ENCODE measurements at regions not wholly inside any gene's neighbourhood (a gene's known extent, or its start where the extent isn't known, plus 50 kb on each side); places are given as distances from the start of the nearest gene placed in this dataset.

DNA sequence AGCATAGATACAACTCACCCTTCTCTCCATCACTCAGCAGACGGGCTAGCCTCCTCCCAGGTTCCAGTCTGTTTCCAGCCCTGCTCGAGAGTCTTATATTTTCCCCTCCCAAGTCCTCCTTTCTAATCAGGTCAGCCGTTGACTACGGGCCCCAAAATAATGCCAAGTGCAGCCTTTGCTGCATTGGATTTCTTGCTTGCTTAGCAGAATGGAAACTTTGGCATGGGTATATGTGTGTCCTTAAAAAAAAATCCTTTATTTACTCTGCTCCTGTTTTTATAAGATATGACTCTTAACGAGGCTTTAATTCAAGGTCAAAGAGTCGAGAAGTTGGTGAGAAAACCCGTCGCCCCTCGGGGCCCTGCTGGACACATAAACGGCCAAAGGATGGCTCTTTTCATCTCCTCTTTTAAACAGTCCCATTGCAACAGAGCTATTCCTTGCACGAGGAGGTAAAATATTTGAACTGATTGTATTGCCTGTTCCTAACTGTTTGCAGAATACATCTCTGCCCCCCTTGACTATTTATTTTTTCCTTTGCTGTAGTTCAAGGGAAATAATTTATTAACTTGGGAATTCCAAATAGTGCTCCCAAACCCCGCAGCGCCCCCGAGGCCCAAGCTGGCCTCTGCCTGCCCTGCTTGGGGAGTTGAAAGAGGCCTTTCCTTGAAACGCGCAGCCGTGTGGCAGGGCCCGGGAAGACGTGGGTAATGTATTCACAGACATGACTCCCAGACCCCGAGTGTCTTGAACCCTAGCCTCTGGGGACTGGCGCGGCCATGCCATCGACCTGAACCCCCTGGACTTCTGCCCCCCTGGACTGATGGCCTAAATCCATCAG lies 156.5 kb upstream of the MYL2 start:
- Histone ChIP-seq H3K4me3 (replicated peaks in 1 of 2; ENCODE audit: low read depth in 1 of 2, low read length in 2 of 2) (no peak overlapping the region), H2AFZ (ENCODE audit: low read depth, low read length, poor library complexity, severe bottlenecking) (no peak overlapping the region), H4K20me1 (ENCODE audit: insufficient read depth) (no peaks in the 10 kb centered on the region), H3K9me3 (ENCODE audit: control insufficient read depth in 1 of 2, insufficient read depth in 1 of 2, low read depth in 1 of 2, low read length in 2 of 2) (no peaks in the 10 kb centered on the region), H3K9ac (ENCODE audit: low read length) (no peak overlapping the region), H3K36me3 (ENCODE audit: control insufficient read depth in 1 of 2, insufficient read depth in 2 of 2, low read length in 2 of 2) (no peaks in the 10 kb centered on the region), H3K27me3 (ENCODE audit: insufficient read depth, low read length) (peaks cover 9% of the 10 kb centered on the region; the same call in 1 of the 2 replicates), H3K4me2 (ENCODE audit: low read length) (no peak overlapping the region), H3K27ac (ENCODE audit: low read depth, low read length) (no peak overlapping the region), H3K79me2 (ENCODE audit: insufficient read depth, low read length) (no peaks in the 10 kb centered on the region), H3K4me1 (ENCODE audit: control insufficient read depth in 1 of 2, insufficient read depth in 2 of 2, low read length in 2 of 2) (no peaks in the 10 kb centered on the region), H3K9me2 (ENCODE audit: insufficient read depth) (no peaks in the 10 kb centered on the region)
- RAD21 ChIA-PET (ENCODE audit: low non-redundant PET in 1 of 2, low total read pairs in 2 of 2, uncharacterized antibody in 2 of 2, unreplicated experiment in 2 of 2): no interaction called here
- no TSS peak for BruUV-seq (replicated peaks)
- ATAC-seq (no peak), DNase-seq (ENCODE audit: low read depth, low spot score) (no peak)
- POLR2A ChIA-PET: no interaction called here
- TF ChIP-seq CBX3 (IDR thresholded peaks at IDR 0.05; ENCODE audit: low read depth) (no peak), ZFX (IDR thresholded peaks at IDR 0.05) (no peak), TCF7L2 (IDR thresholded peaks at IDR 0.05; ENCODE audit: borderline replicate concordance, extremely low read depth, insufficient read depth, insufficient read length) (no peak), YY1 (IDR thresholded peaks at IDR 0.05; ENCODE audit: extremely low read depth, insufficient replicate concordance, low read depth, low read length) (no peak)
- CTCF ChIA-PET: no interaction called here
- intact Hi-C loops (cut with micrococcal nuclease): no loop called here

DNA sequence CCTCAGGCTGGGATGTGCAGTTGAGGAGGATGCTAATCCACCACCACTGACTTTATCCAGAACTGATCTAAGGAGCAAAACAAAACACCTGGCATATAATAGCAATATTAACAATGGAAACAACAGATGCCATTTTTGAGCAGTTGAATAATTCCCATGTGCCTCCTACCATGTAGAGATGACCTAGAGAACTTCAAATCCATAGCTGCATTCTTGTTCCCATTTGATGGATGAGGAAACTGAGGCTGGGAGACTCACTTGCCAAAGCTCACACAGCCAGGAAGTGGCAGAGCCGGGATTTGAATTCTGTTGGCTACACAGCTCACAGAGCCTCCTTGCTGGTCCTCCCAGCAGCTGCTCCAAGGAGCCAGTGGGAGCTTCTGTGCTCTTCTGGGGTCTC lies 155.8 kb upstream of the MYL2 start:
- intact Hi-C loops (cut with micrococcal nuclease): no loop called here
- ChIA-PET POLR2A (no interaction called here), RAD21 (ENCODE audit: low non-redundant PET in 1 of 2, low total read pairs in 2 of 2, uncharacterized antibody in 2 of 2, unreplicated experiment in 2 of 2) (no interaction called here), CTCF (no interaction called here)
- no peaks in the 10 kb centered on the region for H3K9me3 ChIP-seq (ENCODE audit: control insufficient read depth in 1 of 2, insufficient read depth in 1 of 2, low read depth in 1 of 2, low read length in 2 of 2)
- no peaks in the 10 kb centered on the region for H3K36me3 ChIP-seq (ENCODE audit: control insufficient read depth in 1 of 2, insufficient read depth in 2 of 2, low read length in 2 of 2)
- H3K27ac ChIP-seq (ENCODE audit: low read depth, low read length): no peak overlapping the region
- no peaks in the 10 kb centered on the region for H3K9me2 ChIP-seq (ENCODE audit: insufficient read depth)
- H3K9ac ChIP-seq (ENCODE audit: low read length): no peak overlapping the region
- H3K4me2 ChIP-seq (ENCODE audit: low read length): no peak overlapping the region
- no peaks in the 10 kb centered on the region for H3K79me2 ChIP-seq (ENCODE audit: insufficient read depth, low read length)
- 0 out of 2 replicates have a peak, but pooled peaks cover 3% of the 10 kb centered on the region for H3K27me3 ChIP-seq (ENCODE audit: insufficient read depth, low read length)
- no peak overlapping the region for H3K4me3 ChIP-seq (replicated peaks in 1 of 2; ENCODE audit: low read depth in 1 of 2, low read length in 2 of 2)
- no peak for ATAC-seq
- no TSS peak for BruUV-seq (replicated peaks)
- no peaks in the 10 kb centered on the region for H4K20me1 ChIP-seq (ENCODE audit: insufficient read depth)
- no peak for DNase-seq (ENCODE audit: low read depth, low spot score)
- H3K4me1 ChIP-seq (ENCODE audit: control insufficient read depth in 1 of 2, insufficient read depth in 2 of 2, low read length in 2 of 2): no peaks in the 10 kb centered on the region
- H2AFZ ChIP-seq (ENCODE audit: low read depth, low read length, poor library complexity, severe bottlenecking): no peak overlapping the region
- TF ChIP-seq, protein P1, sequence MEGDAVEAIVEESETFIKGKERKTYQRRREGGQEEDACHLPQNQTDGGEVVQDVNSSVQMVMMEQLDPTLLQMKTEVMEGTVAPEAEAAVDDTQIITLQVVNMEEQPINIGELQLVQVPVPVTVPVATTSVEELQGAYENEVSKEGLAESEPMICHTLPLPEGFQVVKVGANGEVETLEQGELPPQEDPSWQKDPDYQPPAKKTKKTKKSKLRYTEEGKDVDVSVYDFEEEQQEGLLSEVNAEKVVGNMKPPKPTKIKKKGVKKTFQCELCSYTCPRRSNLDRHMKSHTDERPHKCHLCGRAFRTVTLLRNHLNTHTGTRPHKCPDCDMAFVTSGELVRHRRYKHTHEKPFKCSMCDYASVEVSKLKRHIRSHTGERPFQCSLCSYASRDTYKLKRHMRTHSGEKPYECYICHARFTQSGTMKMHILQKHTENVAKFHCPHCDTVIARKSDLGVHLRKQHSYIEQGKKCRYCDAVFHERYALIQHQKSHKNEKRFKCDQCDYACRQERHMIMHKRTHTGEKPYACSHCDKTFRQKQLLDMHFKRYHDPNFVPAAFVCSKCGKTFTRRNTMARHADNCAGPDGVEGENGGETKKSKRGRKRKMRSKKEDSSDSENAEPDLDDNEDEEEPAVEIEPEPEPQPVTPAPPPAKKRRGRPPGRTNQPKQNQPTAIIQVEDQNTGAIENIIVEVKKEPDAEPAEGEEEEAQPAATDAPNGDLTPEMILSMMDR (IDR thresholded peaks at IDR 0.05 in 2 of 3, conservative IDR thresholded peaks at IDR 0.05 in 1 of 3; ENCODE audit: borderline replicate concordance in 1 of 3, insufficient read depth in 1 of 3, low read depth in 2 of 3, low read length in 2 of 3): no peak
- TF ChIP-seq EGR1 (IDR thresholded peaks at IDR 0.05; ENCODE audit: low read depth) (no peak), ELF1 (IDR thresholded peaks at IDR 0.05; ENCODE audit: borderline replicate concordance, low read depth) (no peak), POLR2AphosphoS5 (IDR thresholded peaks at IDR 0.05; ENCODE audit: low read depth, low read length) (no peak), CEBPB (IDR thresholded peaks at IDR 0.05; ENCODE audit: low read depth) (no peak), EZH2phosphoT487 (IDR thresholded peaks at IDR 0.05; ENCODE audit: borderline replicate concordance) (no peak), SIN3A (IDR thresholded peaks at IDR 0.05; ENCODE audit: low read depth) (no peak), ZNF274 (IDR thresholded peaks at IDR 0.05; ENCODE audit: low read depth, low read length) (no peak), JUND (IDR thresholded peaks at IDR 0.05) (no peak), ZFX (IDR thresholded peaks at IDR 0.05) (no peak), YY1 (IDR thresholded peaks at IDR 0.05; ENCODE audit: extremely low read depth, insufficient replicate concordance, low read depth, low read length) (no peak), POLR2A (IDR thresholded peaks at IDR 0.05; ENCODE audit: borderline replicate concordance, extremely low read depth, insufficient read depth, insufficient read length) (no peak), SP1 (IDR thresholded peaks at IDR 0.05; ENCODE audit: low read depth) (no peak)
- TF ChIP-seq, protein P2, sequence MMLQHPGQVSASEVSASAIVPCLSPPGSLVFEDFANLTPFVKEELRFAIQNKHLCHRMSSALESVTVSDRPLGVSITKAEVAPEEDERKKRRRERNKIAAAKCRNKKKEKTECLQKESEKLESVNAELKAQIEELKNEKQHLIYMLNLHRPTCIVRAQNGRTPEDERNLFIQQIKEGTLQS (IDR thresholded peaks at IDR 0.05): no peak
- TF ChIP-seq, protein P3, sequence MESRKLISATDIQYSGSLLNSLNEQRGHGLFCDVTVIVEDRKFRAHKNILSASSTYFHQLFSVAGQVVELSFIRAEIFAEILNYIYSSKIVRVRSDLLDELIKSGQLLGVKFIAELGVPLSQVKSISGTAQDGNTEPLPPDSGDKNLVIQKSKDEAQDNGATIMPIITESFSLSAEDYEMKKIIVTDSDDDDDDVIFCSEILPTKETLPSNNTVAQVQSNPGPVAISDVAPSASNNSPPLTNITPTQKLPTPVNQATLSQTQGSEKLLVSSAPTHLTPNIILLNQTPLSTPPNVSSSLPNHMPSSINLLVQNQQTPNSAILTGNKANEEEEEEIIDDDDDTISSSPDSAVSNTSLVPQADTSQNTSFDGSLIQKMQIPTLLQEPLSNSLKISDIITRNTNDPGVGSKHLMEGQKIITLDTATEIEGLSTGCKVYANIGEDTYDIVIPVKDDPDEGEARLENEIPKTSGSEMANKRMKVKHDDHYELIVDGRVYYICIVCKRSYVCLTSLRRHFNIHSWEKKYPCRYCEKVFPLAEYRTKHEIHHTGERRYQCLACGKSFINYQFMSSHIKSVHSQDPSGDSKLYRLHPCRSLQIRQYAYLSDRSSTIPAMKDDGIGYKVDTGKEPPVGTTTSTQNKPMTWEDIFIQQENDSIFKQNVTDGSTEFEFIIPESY (IDR thresholded peaks at IDR 0.05; ENCODE audit: extremely low read depth, insufficient replicate concordance, low read length): no peak
